NT2/D1 (cell line): ENCODE measurements at regions not wholly inside any gene's neighbourhood (a gene's known extent, or its start where the extent isn't known, plus 50 kb on each side); places are given as distances from the start of the nearest gene placed in this dataset.

ENCODE experiments used
- YY1 ChIP-seq: IDR thresholded peaks from 2 replicates; pipeline ENCODE4 v1.6.1; 2011; ENCODE audit not compliant: insufficient read length, insufficient read depth
- ZNF274 ChIP-seq: IDR thresholded peaks from 2 replicates; pipeline ENCODE4 v1.6.1; 2011; ENCODE audit warnings: mild to moderate bottlenecking, low read depth, low read length

GRCh38 chr1:208448425-208448824 lies 204.2 kb upstream of the PLXNA2 start:
- no peak for TF ChIP-seq ZNF274
- no peak for TF ChIP-seq YY1
